PFSK-1 (cell line): ENCODE measurements at regions not wholly inside any gene's neighbourhood (a gene's known extent, or its start where the extent isn't known, plus 50 kb on each side); places are given as distances from the start of the nearest gene placed in this dataset.

Experiments used
- POLR2AphosphoS5 ChIP-seq: IDR thresholded peaks from 2 replicates; pipeline ENCODE4 v1.6.1; 2012; ENCODE audit warnings: low read depth, mild to moderate bottlenecking, control low read depth, low read length, moderate library complexity
- REST ChIP-seq, 2 experiments: IDR thresholded peaks; 2 replicates each; pipeline versions ENCODE4 v1.6.1 to v1.8.0; 2011 to 2012; ENCODE audit warnings: low read depth in 2 of 2, low read length in 2 of 2, control low read depth in 1 of 2, inconsistent platforms in 1 of 2, mild to moderate bottlenecking in 1 of 2, moderate library complexity in 1 of 2; ENCODE audit not compliant: insufficient read depth in 1 of 2

- TF ChIP-seq POLR2AphosphoS5 (no peak), REST (IDR thresholded peaks at IDR 0.05; ENCODE audit: insufficient read depth in 1 of 2, low read depth in 2 of 2, low read length in 2 of 2) (no peak)
These were observed 173.2 kb upstream of the EEA1 start for GRCh38 chr12:93102312-93102711.
